ENCODE measurements at regions not wholly inside any gene's neighbourhood (a gene's known extent, or its start where the extent isn't known, plus 50 kb on each side); places are given as distances from the start of the nearest gene placed in this dataset.
A peak's percentile ranks its signal among the peaks of the same experiment; 100 is the strongest.
"Not testable (repeated sequence)": the region's sequence is repeated elsewhere in the genome, so short reads cannot be mapped to it uniquely, and the experiment has no call there.

GRCh38 chr9:22845243-22845642 is 398.6 kb downstream of the DMRTA1 start:
- DNase-seq: not testable (repeated sequence)

- no peak for DNase-seq
These were observed 409.4 kb downstream of the DMRTA1 start for GRCh38 chr9:22855980-22856379.

- no peak for DNase-seq
These were observed 410.7 kb downstream of the DMRTA1 start for GRCh38 chr9:22857316-22857715.

- no peak for DNase-seq
These were observed 416.5 kb downstream of the DMRTA1 start for GRCh38 chr9:22863106-22863505.

- DNase-seq: no peak
These were observed 417.1 kb downstream of the DMRTA1 start for GRCh38 chr9:22863736-22864135.

GRCh38 chr9:22893196-22893843 is 446.7 kb downstream of the DMRTA1 start:
- DNase-seq: no peak

GRCh38 chr9:22898591-22898990 is 452.0 kb downstream of the DMRTA1 start:
- no peak for DNase-seq

GRCh38 chr9:22911632-22912031 is 465.0 kb downstream of the DMRTA1 start:
- no peak for DNase-seq

GRCh38 chr9:22913026-22913425 is 466.4 kb downstream of the DMRTA1 start:
- no peak for DNase-seq

- DNase-seq: no peak
These were observed 466.9 kb downstream of the DMRTA1 start for GRCh38 chr9:22913518-22913917.

GRCh38 chr9:22916148-22916547 is 469.5 kb downstream of the DMRTA1 start:
- no peak for DNase-seq

GRCh38 chr9:22919423-22919822 is 472.8 kb downstream of the DMRTA1 start:
- no peak for DNase-seq

GRCh38 chr9:22921742-22922141 is 475.1 kb downstream of the DMRTA1 start:
- no peak for DNase-seq

GRCh38 chr9:22922222-22922621 is 475.6 kb downstream of the DMRTA1 start:
- no peak for DNase-seq

- DNase-seq: no peak
These were observed 507.9 kb downstream of the DMRTA1 start for GRCh38 chr9:22954550-22954949.

GRCh38 chr9:22954964-22955363 is 508.3 kb downstream of the DMRTA1 start:
- DNase-seq: no peak

- no peak for DNase-seq
These were observed 522.8 kb downstream of the DMRTA1 start for GRCh38 chr9:22969350-22969979.

GRCh38 chr9:22970434-22970975 is 523.9 kb downstream of the DMRTA1 start:
- peak; percentile 17 for DNase-seq

GRCh38 chr9:22975951-22976350 is 529.3 kb downstream of the DMRTA1 start:
- DNase-seq: peak; percentile 19

GRCh38 chr9:22976454-22976853 is 529.8 kb downstream of the DMRTA1 start:
- DNase-seq: no peak

- not testable (repeated sequence) for DNase-seq
These were observed 533.8 kb downstream of the DMRTA1 start for GRCh38 chr9:22980429-22980828.

GRCh38 chr9:22986556-22986955 is 539.9 kb downstream of the DMRTA1 start:
- DNase-seq: peak; percentile 3

GRCh38 chr9:22990349-22990748 is 543.7 kb downstream of the DMRTA1 start:
- DNase-seq: peak; percentile 63

GRCh38 chr9:22992780-22993179 is 546.2 kb downstream of the DMRTA1 start:
- DNase-seq: no peak

- no peak for DNase-seq
These were observed 551.3 kb downstream of the DMRTA1 start for GRCh38 chr9:22997923-22998322.
